Dermis blood vessel endothelial cell (primary cell): ENCODE measurements at regions not wholly inside any gene's neighbourhood (a gene's known extent, or its start where the extent isn't known, plus 50 kb on each side); places are given as distances from the start of the nearest gene placed in this dataset.

Experiments used
- DNase-seq: peaks from one replicate; pipeline ENCODE4 v3.0.0; 2010

DNA sequence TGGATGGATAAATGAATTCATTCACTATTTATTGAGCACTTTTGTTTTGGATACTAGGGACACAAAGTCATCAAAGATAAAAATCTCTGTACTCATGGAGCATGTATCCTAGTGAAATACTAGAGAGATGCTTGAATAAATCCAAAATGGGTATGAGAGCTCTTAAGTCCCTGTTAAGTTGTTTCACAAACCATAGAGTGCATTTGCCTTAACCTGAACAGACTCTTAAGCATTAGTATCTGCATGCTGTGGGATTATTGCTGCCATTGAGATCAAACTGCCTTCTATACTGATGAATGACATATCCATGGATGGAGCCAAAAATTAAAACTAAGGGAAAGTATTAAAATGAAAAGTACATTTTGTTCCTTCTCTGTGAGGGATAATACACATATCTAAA, 206.5 kb upstream of the KRR1 start:
- no peak for DNase-seq

DNA sequence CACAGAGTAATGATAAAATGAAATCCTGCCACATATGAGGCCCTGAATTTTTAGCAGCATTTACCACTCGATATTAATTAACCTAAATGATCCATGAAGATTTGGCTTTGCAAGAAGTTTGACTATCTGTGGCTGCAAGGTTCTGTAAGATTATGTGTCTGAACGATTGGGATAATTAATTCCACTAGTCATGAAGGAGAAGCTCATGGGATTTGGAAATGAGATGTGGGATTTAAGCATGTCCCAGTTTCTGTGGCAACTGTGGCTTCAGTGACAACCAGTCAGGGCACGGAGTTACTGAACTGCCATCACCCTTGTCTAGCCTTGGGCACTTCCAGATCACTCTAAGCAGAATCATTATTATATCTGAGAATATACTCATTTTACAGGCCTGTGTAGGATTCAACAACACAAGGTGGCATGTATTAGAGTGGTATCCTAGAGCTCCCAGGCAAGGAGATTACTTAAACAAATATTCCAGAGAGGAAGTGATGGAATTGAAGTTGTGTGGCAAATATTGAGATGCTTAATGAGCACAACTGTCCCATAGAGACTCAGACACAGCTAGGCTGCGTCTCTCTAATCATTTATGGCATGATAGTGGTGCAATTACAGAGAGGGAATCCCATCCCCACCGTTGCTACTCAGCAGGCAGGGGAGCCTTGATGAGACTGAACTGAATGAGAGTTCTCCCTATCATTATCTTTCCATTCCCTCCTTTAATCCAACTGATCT, 205.0 kb upstream of the KRR1 start:
- no peak for DNase-seq

DNA sequence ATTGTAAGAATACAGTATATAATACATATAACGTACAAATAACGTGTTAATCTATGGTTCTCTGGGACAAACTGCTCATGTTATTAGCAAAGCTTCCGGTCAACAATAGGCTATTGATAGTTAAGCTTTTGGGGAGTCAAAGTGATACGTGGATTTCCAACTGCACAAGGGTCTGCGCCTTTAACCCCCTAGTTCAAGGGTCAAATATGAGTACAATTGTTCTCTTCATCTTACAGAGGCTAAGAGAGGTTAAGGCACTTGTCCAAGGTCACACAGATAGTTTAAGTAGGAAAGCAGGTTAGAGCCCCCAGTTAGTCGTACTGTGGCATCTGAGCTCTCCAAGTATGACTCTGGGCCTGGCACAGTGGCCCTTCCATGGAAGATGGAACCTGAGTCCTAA, 204.3 kb upstream of the KRR1 start:
- DNase-seq, result no peak

DNA sequence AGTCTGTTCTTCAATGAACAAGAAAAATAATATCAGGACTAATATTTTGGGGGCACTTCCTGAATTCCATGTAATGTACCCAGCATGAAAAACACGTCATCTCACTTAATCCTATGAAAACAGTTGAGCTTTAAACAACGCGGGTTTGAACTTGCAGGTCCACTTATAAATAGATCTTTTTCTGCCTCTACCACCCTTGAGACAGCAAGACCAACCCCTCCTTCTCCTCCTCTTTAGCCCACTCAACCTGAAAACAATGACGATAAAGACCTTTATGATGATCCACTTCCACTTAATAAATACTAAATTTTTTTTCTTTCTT, 203.9 kb upstream of the KRR1 start:
- DNase-seq, result no peak

DNA sequence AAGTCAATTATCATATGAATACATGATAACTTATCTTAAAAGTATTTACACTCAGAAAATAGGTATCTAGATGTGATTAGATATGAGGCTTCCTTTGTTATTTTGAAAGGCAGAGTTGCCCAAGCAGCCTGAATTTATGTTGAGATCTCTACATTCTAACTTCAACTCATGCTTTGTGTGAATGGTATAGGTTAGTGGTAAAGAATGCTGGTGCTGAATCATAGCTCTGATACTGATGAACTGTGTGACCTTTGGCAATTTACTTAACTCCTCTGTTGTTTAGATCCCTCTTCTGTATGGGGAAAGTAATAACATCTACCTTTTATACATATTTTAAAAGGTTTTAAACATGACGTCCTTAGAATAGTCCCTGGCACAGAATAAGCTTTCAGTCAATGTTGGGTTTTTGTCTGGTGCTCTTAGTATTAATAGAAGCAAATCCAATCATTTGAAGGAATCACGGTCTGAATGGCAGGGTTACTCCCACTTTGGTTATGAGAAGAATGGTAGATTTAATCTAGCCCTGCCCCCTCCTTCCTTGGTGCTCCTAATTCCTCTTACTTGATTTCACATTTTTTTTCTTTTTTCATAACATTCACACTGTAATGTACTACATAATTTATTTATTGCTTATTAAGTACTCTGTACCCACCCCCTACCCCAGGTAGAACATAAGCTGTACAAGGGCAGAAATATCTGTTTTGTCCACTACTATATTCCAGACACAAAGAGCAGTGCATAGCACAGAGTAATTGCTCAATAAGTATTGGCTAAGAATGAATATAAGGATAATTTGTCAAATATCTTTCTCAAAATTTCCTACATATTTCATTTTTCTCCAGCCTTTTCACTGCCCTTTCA, 203.3 kb upstream of the KRR1 start:
- peak; percentile 25 for DNase-seq

DNA sequence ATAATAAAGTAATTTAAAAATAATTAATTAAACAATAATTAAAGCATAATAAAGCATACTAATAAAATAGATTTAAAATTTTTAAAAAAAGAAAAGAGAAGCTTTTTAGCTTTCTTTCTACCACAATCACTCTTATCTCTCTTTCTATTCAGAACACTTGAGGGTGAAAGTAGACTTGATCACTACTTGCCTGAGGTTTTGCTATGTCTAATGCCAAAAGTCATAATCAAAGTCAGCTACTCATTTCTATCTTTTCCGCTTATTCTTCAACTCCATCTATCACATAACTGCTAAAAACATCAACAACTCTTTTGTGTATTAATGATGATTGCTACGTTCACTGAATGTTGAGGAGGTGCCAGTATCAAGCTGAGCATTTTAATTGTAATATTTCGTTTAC, 202.0 kb upstream of the KRR1 start:
- DNase-seq, result no peak

DNA sequence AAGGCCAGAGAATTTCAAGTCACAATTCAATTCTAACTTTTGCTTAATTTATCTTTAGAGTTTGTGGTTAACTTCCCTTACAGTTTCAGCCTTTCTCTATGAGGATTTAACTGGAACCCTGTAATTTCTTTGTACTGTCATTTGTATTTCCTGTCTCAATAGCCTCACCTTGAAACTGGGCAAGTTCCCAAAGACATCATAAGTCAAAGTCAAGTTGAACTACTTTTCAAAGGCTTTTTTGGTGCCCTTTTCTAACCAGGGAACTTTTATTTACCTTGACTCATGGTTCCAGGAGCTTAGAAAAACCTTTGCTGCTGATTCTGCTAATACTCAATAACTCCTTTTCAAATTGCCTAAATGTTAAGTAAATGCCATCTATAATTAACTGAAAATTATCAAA, 200.8 kb upstream of the KRR1 start:
- DNase-seq, result no peak

DNA sequence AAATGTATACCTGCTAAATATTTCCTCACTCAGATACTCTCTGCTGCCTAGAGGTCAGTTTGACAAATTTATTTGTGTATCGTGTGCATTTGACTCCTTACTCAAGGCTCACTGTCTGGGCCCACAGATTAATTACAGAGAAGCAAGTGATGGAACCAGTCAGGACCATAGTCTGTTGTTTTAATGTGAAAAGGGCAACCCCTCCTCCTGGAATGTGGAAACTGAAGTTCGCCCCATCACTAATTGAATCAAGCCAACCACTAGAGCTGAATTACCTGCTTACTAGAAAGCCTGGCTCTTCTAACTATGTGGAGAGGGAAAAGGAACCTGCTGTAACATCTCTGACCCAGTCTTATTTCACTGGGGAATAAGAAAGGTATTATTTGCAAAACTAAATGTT, 199.9 kb upstream of the KRR1 start:
- no peak for DNase-seq

DNA sequence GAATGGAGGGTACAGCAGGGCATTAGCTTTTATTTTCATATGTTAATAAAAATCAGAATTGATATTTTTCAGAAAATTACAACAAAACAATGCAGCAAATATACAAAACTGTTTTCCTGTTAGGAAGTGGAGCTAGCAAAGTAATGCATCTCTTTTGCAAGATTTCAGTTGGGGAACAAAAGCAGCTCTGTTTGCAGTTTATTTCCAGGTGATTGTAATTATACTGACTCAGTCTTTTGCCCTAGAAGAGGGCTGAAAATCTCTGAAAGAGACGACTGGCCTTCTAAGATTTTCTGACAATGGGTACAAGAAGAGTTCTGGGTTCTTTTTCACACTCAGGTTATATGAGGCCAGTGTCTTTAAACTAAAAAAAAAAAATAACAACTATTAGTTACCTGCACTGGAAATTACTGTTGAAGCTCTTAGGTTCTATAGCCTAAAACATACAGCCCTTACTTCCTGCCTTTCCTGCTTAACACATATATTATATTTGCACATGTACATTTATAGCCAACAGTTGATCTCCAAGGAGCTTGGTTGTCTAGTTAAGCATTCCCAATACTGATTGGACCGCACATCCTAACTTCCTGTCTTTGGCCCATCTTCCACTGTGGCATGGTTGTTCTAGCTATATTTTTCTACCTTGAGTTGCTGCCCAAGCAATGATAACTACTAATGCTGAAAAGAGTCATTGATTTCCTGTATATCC, 199.1 kb upstream of the KRR1 start:
- DNase-seq, result peak; percentile 30

DNA sequence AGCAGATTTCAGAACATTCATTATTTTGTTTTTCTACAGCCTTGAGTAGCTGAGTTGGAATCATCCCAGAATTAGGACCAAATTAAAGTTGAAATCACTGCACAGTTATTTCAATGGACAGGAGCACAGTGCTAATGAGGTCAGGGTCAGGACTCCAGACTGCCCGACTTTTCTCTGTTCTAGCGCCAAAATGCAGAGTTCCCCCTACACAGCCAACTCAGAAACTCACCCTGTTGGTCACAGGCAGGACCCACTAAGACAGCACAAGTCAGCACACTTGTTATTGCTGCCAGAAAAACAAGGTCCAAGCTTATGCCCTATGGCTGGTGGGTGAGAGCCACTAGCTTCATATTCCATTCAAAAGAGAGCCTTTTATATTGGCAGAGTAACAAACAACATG, 198.1 kb upstream of the KRR1 start:
- no peak for DNase-seq

DNA sequence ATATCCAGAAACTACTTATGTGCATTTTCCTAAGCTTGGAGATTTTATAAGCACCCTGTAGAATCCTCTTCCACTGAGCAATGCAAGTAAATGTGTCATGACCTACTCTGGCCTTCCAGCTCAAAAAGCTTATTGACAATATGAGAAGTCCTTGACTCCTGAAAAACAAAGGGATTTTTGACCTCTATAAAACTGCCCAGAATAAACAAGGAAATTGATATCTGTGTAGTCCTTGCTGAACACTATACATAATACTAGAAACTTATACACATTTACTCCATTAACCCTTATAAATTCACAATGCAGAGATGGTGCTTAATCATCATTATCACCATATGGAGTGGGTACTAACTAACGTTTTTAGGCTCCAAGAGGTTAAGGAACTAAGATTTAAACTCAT, 197.4 kb upstream of the KRR1 start:
- no peak for DNase-seq

DNA sequence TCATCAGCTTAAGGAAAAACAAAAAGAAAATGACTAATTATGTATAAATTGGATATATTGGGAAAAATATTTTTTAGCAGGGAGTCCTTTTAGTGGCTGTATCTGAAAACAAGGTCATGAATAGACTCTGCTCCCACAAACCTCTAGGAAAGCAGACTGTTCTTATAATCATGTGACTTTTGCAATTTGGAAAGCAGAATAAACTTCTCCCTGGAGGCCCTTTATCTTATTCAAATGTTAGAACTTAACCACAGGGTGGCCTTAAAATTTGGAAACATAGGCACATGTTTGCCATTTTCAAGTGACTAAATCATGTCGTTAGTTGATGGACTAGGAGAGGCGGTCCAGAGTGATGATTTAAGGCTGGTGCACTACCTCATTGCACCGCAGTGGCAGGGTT, 196.6 kb upstream of the KRR1 start:
- DNase-seq, result no peak

DNA sequence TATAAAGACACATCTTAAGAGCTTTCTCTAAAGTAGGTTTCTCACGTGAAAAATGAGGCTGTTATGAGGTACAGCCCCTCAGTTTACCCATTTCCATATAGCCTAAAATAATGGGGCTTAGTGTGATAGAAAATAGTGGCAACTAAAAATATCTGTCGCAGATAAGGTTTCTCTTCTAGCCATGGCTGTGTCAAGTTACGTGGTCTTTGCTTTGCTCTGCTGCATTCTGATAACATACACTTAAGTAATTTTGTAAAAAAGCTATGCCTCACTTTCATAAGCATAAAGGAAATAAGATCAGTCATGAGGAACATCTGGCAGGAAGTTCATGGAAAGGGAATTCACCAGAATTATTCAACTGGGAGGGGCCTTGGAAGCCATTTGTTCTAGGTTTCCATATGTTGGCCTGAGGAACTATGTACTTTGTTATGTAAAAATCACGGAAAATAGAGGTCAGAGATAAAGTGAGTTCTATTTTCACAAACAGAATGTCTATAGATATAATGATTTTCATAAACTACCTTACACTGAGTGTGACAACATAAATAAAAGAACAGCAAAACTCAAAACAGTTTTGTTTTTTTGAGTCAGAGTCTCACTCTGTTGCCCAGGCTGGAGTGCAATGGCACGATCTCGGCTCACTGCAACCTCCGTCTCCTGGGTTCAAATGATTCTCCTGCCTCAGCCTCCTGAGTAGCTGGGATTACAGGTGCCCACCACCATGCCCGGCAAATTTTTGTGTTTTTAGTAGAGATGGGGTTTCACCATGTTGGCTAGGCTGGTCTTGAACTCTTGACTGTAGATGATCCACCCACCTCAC, 195.6 kb upstream of the KRR1 start:
- peak; percentile 89 for DNase-seq

DNA sequence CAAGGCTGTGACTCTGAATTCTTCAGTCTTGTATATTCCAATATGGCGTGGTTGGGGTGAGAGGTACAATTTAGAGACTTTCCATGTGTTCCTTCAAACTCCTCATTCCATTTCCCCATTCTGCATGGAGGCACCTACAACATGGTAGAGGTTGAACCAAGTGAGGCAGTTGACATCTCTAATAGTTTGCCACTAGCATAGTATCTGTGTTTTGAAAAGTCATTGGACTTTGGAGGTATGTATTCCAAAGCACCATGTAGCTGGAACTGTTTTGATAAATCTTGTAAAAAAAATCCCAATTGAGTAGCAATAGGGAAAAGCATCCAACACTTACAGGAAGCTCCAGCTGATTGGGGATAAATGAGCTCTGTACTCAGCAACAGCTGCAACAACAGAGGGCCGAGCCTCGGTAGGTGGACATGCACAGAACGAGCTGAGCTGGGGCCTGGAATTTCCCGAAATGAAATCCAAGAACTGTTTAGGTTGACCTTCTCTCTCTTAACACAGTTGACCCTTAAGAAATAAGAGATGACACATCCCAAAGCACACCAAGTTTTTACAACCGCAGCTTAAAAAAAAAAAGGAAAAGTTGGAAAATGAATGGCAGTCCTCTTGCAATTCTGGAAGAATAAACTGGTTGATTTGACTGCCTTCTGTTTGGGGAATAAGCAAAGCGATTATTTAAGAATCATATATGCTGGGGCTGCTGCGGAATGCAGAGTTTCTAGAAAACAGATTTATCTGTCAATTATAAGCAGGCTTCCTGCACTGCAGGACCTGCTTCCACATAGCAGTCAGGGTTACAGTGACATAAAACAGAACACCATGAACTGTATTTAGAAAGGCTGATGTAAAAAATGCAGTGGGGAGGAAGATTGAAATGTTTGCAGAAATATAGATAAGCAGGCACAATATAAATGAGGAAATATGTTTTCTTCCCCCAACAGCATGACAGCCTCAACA, 194.6 kb upstream of the KRR1 start:
- DNase-seq, result peak; percentile 99

DNA sequence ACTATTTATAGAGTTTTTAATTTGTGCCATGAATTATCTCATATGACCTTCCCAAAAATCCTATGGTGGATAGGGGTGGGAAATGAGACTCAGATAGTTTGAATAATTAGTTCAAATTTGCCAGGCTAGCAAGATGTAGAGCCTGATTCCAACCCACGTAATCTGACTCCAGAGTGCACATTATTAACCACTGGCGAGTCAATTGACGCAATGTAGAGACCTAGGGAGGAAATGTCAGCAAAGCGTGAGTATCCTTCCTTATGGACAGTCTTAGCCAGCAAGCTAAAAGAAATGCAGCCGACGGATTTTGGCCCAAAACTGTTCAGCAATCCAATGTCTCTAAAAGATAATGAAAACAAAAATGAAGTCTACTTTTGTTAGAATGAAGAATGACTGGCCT, 193.3 kb upstream of the KRR1 start:
- DNase-seq, result peak; percentile 72

DNA sequence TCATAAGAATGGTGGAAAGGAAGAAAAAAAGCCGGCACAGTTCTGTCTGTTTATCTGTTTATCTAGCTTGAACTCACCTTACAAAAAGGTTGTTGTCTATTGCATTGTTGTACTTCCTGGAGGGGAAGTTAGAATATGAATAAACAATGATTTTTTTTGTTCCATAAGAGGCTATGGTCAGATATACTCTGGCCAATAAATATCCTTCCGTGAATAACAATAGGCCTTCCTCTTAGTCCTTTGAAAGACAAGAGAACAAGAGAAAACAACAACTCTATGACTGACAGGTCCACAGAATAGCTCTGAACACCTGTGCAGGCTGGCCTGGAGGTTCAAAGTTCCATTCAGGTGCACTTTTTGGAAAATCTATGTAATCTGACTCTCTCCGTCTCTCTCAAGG, 192.8 kb upstream of the KRR1 start:
- peak; percentile 49 for DNase-seq

DNA sequence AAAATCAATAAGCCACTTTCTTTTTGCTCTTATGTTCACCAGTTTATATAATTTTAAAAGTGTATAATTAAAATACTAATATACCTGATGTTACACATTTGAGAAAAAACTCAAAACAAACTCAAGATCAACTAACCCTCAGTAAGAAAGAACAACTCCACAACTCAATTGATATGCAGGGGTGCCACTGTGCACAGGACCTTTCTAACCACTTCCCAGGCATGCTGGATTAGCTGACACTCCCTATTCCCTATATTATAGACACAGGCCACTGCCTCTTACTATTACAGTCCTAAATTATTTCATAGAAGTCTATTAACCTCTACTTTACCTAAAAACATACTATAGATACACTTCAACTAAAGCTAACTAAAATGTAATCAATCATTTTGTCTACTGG, 191.7 kb upstream of the KRR1 start:
- DNase-seq, result no peak

DNA sequence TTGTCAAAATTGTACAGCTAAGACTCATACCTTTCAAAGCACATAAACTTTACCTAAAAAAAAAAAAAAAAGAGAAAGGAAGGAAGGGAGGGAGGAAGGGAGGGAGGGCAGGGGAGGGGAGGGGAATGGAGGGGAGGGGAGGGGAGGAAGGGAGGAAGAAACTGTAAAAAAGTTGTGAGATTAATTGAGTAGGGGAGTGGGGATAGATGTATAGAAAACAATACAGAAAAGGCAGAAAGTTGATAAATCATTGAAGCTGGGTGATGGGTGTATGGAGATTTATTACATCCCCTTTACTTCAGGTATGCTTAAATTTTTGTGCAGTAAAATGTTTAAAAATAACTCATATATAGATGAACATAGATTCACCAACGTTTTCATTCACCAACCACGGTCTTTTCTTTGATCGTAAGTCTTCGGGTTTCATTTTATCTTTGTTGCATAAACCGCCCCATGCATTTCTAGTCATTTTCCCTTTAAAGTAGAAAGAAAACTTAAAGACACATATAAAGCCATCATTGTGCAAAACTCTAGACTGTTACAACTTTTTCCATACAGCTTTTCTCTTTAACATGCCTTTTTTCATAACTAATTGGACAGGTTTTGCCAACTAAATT, 191.2 kb upstream of the KRR1 start:
- DNase-seq, result no peak

DNA sequence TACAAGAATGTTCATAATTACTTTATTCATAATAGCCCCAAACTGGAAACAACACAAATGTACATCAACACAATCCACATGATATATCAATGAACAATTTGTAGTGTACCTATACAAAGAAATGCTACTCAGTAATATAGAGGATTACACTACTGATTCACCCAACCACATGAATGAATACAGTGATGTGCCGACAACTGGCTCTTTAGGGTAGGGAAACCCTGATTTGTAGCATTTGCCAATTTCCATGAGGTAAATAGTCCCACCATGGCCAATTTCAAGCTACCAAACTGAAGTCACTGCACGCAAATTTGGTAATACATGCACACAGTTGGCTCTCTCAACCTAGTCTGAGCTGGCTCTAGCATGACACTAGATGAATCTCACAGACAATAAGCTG, 190.4 kb upstream of the KRR1 start:
- DNase-seq, result no peak

DNA sequence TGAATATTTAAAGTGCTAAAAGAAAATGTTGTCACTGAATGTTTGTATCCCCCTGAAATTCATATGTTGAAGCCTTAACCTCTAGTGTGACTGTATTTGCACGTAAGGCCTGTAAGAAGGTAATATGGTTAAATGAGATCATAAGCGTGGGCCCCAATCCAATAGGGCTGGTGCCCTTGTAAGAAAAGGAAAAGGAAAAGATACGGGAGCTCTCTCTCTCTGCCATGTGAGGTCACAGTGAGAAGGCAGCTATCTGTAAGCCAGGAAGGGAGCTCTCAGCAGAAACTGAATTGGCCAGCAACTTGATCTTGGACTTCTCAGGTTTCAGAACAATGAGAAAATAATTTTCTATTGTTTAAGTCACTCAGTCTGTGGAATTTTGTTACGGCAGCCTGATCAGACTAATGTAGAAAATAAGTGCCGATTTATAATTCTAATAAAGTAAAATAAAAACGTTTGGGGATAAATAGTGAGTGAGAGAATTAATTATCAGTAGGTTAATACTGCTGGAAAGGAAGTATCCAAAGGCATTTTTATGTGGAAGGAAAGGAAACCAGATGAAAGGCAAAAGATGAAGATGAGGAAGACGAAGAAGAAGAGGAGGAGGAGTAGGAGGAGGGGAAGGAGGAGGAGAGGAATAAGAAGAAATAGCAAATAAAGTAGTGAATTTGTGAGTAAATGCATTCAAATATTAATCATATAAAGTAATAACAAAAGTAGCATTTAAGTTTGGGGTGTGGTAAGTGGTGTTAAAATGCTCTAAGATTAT, 188.5 kb upstream of the KRR1 start:
- DNase-seq, result peak; percentile 91
